ENCODE measurements at regions not wholly inside any gene's neighbourhood (a gene's known extent, or its start where the extent isn't known, plus 50 kb on each side); places are given as distances from the start of the nearest gene placed in this dataset.
"Not testable (repeated sequence)": the region's sequence is repeated elsewhere in the genome, so short reads cannot be mapped to it uniquely, and the experiment has no call there.

DNA sequence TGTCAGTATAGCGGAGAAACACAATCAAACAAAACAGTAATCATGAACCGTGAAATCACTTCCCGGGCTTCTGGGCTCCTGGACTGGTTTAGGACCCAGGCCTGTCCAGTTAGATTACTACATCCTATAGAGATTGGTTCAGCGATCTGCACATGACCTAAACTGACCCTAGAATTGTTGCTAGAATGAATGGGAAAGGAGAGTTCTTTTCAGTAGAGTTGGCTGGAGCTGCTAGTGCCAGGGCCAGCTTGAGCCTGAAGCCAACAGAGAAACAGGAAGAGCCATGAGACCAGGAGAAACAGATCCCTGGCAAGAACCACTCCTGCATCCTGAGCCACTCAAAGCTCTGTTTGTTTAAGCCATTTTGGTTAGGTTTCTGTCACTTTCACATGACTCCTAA, 474.3 kb upstream of the C1orf87 start:
- H3K4me1 Mint-ChIP-seq, result no peaks in the 10 kb centered on the region
- no peak for ATAC-seq
- no peaks in the 10 kb centered on the region for H3K36me3 Mint-ChIP-seq
- H3K4me3 Mint-ChIP-seq, result no peak overlapping the region
- H3K27me3 Mint-ChIP-seq, result no peaks in the 10 kb centered on the region
- no peak overlapping the region for H3K27ac Mint-ChIP-seq
- no peaks in the 10 kb centered on the region for H3K9me3 Mint-ChIP-seq

DNA sequence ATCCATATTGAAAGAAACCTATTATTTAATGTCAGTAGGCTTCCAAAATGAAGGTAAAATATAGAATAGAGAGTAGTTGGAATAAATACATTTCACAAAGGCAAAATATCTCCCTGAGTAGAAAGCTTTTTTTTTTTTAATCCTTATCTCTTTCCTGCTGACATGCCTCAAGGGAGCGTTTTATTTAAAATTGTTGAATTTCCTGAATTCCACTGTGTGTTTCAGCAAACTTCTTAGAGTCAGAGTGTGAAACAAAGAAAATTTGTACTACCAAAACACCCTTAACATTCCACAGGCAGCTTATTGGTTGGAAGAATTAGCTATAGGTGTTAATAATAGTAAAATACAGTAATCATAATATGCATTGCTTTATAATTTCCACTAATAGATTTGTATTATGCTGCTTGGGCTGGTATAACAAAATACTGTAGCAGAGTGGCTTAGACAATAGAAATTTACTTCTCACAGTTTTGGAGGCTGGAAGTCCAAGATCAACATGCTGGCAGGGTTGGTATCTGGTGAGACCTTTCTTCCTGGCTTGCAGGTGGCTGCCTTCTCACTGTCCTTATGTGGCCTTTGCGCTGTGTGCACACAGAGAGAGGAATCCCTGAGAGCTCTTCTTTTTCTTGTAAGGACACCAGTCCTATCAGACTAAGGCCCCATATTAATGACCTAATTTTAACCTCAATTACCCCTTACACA, 468.4 kb upstream of the C1orf87 start:
- no peak overlapping the region for H3K4me3 Mint-ChIP-seq
- no peaks in the 10 kb centered on the region for H3K27me3 Mint-ChIP-seq
- peaks cover 3% of the 10 kb centered on the region for H3K9me3 Mint-ChIP-seq
- H3K4me1 Mint-ChIP-seq, result no peaks in the 10 kb centered on the region
- ATAC-seq, result no peak
- H3K27ac Mint-ChIP-seq, result no peak overlapping the region
- no peaks in the 10 kb centered on the region for H3K36me3 Mint-ChIP-seq

DNA sequence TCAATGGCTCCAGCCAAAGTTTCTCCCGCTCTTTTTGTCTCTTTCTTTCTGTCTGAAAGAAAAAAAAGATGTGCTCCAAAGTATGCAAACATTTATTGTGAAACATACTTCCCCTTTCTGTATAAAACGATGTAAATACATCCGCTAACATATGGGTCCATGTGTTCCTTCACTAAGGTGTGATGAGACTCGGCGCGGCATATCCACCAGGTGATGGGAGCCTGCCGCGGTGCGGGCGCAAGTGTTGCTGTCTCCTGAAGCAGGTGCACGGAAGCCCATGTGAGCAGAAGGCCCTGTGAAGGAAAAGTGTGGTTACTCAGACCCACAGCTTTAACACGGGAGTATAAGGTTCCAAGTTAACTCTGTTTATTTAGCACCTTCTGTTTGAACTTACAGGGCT, 466.6 kb upstream of the C1orf87 start:
- H3K9me3 Mint-ChIP-seq, result peaks cover 9% of the 10 kb centered on the region

DNA sequence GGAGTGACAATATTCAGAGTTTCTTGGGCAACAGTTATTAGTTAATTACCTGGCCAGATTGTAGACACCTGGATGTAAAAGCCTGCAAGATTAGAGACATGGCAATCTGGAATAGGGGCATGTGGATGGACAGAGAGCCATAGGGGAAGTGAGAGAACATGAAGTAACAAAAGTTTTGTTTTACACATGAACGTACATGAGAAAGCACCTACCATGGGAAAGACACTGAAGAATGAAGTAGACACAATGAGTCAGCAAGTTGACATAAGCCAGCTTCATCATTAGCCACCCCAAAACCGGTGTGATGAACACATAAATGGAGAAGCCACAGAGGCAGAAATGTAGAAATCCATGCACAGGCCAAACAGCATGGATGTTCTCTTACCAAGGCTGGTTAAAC, 462.1 kb upstream of the C1orf87 start:
- Mint-ChIP-seq H3K4me3 (no peak overlapping the region), H3K36me3 (no peaks in the 10 kb centered on the region), H3K4me1 (no peaks in the 10 kb centered on the region), H3K9me3 (peaks cover 9% of the 10 kb centered on the region), H3K27ac (no peak overlapping the region), H3K27me3 (no peaks in the 10 kb centered on the region)
- ATAC-seq, result no peak

More for the DNA sequence above, 466.6 kb upstream of the C1orf87 start:
- no peak for ATAC-seq
- no peaks in the 10 kb centered on the region for H3K27me3 Mint-ChIP-seq
- H3K27ac Mint-ChIP-seq, result no peak overlapping the region
- H3K36me3 Mint-ChIP-seq, result no peaks in the 10 kb centered on the region
- H3K4me1 Mint-ChIP-seq, result no peaks in the 10 kb centered on the region
- H3K4me3 Mint-ChIP-seq, result no peak overlapping the region

DNA sequence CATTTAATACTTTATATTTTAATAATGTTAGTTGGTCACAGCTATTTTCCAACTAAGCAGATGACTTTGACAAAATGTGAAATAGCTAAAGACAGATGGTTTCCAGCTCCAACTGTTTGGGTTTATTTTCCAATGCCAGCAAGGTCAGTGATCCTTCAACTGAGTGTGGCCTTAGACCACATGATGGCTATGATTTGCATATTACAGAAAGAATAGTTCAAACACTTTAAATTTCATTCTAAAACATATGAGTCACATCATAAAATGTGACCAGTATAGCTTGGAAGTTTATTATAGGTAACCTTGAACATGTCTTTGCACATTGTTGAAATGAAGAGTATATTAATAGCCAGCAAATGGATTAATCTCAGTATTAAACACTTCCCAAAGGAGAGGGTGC, 454.0 kb upstream of the C1orf87 start:
- no peaks in the 10 kb centered on the region for H3K4me1 Mint-ChIP-seq
- no peak overlapping the region for H3K4me3 Mint-ChIP-seq
- no peaks in the 10 kb centered on the region for H3K36me3 Mint-ChIP-seq
- ATAC-seq, result no peak
- no peaks in the 10 kb centered on the region for H3K27me3 Mint-ChIP-seq
- peaks cover 4% of the 10 kb centered on the region for H3K9me3 Mint-ChIP-seq
- no peak overlapping the region for H3K27ac Mint-ChIP-seq

DNA sequence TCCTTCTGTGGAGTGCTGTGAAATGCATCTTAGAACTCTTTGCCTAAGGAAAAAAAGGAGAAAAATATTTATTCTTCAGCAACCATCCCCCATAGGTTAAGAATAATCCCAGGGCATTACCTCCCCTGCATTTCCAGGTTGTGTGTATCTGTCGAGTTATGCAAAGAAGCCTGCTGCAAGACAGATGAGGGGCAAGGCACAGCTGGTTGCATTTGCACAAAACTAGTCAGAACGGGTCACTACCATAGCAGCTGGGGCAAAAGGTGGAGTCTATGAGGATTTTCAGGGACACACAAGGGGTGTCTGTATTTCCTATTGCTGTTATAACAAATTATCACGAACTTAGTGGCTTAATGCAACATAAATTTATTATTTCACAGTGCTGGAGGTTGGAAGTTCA, 443.4 kb upstream of the C1orf87 start:
- peaks cover 2% of the 10 kb centered on the region for H3K9me3 Mint-ChIP-seq
- H3K4me3 Mint-ChIP-seq, result no peak overlapping the region
- no peak for ATAC-seq
- no peaks in the 10 kb centered on the region for H3K27me3 Mint-ChIP-seq
- H3K4me1 Mint-ChIP-seq, result no peaks in the 10 kb centered on the region
- no peak overlapping the region for H3K27ac Mint-ChIP-seq
- no peaks in the 10 kb centered on the region for H3K36me3 Mint-ChIP-seq

DNA sequence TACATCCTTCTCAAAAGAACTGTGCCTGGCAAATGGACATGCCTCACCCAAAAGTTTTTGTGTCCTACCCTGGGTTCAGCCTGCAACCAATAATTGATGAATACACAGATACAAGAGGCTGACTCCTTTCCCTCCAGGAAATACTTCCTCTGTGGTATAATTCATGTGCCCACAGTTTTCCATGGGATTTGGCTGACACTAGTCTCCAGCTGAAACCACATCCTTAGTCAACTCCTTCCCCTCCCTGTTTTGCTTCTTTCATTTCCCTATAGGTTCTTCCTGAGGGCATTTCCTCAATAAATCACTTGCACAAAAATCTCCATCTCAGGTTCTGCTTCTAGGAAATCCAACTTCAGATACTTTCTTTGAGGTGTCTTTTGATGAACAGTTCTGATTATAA, 436.6 kb upstream of the C1orf87 start:
- no peaks in the 10 kb centered on the region for H3K4me1 Mint-ChIP-seq

DNA sequence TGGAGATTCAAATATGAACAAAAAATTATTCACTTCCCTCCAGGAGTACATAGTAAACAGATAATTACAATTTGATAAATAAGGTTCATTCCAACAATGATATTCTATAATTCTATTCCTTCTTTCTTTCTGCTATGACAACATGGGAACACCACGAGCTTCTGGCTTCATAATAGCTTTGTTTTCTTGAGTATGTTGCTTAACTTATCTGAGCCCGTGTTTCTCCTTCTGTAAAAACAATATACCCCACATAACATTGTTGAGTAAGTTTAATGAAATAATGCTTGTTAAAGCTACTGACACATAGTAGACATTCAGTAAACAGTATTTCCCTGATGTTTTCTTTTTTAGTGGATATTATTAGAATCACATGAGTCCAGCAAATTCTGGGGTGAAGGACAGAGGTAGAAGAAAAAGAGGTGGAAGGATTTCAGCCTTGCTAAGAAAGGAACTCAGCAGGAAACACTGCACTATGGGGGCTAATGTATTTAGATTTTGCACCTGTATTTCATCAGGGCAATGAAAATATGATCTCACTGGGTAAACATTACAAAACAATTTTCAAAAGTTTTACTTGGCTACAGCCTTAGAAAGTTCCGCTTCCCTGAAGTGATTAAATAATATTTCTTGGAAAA, 430.8 kb upstream of the C1orf87 start:
- no peaks in the 10 kb centered on the region for H3K36me3 Mint-ChIP-seq
- no peak overlapping the region for H3K4me3 Mint-ChIP-seq
- no peaks in the 10 kb centered on the region for H3K27me3 Mint-ChIP-seq
- H3K4me1 Mint-ChIP-seq, result no peaks in the 10 kb centered on the region
- H3K27ac Mint-ChIP-seq, result no peak overlapping the region
- peaks cover 14% of the 10 kb centered on the region for H3K9me3 Mint-ChIP-seq
- no peak for ATAC-seq

More for the DNA sequence above, 436.6 kb upstream of the C1orf87 start:
- H3K27ac Mint-ChIP-seq, result no peak overlapping the region
- H3K36me3 Mint-ChIP-seq, result no peaks in the 10 kb centered on the region
- no peak for ATAC-seq
- H3K9me3 Mint-ChIP-seq, result peaks cover 2% of the 10 kb centered on the region
- H3K4me3 Mint-ChIP-seq, result no peak overlapping the region
- H3K27me3 Mint-ChIP-seq, result no peaks in the 10 kb centered on the region

DNA sequence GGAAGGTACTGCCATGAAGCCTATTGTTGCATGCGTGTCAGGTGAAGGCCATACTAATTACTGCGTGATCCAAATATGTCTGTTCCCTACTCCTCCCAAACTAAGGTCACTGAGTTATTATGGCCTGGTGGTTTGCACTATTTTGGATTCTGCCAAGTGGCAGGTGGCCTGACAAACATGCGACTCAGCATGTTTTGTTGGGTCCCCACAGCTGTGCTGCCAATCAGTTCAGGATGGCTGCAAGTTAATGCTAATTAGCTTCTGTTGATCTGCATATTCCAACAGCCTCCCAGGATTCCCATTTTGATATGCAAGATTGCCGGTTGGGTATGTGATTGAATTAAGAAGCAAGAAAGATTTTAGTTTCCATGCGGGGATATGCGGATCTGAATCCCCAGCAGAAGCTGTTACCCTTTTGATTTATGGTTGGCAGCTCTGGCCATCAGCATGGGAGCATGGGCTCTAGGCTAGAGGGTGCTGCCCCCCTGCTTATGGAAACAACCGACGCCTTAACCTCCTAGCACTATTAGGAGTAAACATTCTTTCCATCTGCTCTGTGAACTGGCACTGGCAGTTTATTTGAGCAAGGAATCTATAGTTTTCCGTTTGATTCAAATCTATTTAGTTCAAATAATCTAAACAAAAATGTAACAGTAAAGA, 429.8 kb upstream of the C1orf87 start:
- ATAC-seq, result no peak
- H3K27ac Mint-ChIP-seq, result no peak overlapping the region
- H3K9me3 Mint-ChIP-seq, result peaks cover 16% of the 10 kb centered on the region
- H3K36me3 Mint-ChIP-seq, result no peaks in the 10 kb centered on the region
- H3K27me3 Mint-ChIP-seq, result no peaks in the 10 kb centered on the region
- no peak overlapping the region for H3K4me3 Mint-ChIP-seq
- no peaks in the 10 kb centered on the region for H3K4me1 Mint-ChIP-seq

DNA sequence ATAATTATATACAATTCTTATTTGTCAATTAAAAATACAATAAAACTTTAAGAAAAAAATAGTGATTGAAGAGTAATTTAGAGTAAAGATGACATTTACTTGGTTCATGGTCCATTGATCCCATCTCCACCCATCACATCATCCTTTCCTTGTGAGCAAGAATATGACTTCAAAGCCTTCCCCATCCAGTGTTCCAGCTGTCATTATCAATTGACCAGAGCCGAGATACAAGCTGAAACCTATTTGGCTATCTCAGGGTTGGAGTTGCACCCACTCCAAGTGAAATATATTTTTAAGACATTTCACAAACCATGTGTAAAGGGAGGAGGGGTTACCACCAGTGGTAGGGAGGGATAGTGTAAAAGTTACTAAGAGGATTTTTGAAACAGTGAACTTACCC, 428.9 kb upstream of the C1orf87 start:
- no peak overlapping the region for H3K4me3 Mint-ChIP-seq
- no peak overlapping the region for H3K27ac Mint-ChIP-seq
- ATAC-seq, result no peak
- H3K27me3 Mint-ChIP-seq, result no peaks in the 10 kb centered on the region
- no peaks in the 10 kb centered on the region for H3K36me3 Mint-ChIP-seq
- H3K4me1 Mint-ChIP-seq, result no peaks in the 10 kb centered on the region
- H3K9me3 Mint-ChIP-seq, result peaks cover 19% of the 10 kb centered on the region

DNA sequence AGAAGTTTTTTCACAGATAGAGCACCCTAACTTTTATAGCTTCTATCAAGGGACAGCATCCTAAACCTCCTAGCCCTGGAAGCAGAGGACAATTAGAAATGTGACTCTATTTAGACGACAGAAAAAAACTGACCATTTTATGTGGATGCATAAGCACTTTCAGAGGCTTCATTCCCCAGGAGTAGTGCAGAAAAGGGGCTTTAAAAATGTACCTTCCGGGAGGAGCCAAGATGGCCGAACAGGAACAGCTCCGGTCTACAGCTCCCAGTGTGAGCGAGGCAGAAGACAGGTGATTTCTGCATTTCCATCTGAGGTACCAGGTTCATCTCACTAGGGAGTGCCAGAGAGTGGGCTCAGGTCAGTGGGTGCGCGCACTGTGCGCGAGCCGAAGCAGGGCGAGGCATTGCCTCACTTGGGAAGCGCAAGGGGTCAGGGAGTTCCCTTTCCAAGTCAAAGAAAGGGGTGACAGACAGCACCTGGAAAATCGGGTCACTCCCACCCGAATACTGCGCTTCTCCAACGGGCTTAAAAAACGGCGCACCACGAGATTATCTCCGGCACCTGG, 416.4 kb upstream of the C1orf87 start:
- H3K4me3 Mint-ChIP-seq, H3K27me3 Mint-ChIP-seq, H3K36me3 Mint-ChIP-seq, H3K4me1 Mint-ChIP-seq, ATAC-seq, H3K27ac Mint-ChIP-seq, H3K9me3 Mint-ChIP-seq: not testable (repeated sequence)

DNA sequence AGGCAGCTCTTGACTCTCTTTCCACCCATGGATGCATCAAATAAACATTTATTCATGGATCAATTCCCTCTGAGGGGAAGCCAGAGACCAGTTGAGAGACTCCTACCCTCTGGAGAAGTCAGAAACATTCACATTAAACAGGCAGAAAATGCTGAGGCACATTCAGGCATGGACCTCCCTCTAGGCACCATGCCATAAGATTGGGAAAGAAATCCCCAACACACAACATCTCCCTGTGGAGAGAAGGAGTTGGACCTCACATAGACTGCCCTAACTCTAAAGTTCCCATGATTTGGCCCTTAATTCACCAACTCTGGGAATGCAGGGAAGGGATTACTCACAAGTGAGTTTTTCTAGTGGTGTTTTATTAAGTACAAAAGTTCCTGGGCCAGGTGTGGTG, 415.3 kb upstream of the C1orf87 start:
- no peak for ATAC-seq
- Mint-ChIP-seq H3K9me3 (peaks cover 3% of the 10 kb centered on the region), H3K36me3 (no peaks in the 10 kb centered on the region), H3K4me1 (no peaks in the 10 kb centered on the region), H3K27me3 (no peaks in the 10 kb centered on the region), H3K27ac (no peak overlapping the region), H3K4me3 (no peak overlapping the region)

DNA sequence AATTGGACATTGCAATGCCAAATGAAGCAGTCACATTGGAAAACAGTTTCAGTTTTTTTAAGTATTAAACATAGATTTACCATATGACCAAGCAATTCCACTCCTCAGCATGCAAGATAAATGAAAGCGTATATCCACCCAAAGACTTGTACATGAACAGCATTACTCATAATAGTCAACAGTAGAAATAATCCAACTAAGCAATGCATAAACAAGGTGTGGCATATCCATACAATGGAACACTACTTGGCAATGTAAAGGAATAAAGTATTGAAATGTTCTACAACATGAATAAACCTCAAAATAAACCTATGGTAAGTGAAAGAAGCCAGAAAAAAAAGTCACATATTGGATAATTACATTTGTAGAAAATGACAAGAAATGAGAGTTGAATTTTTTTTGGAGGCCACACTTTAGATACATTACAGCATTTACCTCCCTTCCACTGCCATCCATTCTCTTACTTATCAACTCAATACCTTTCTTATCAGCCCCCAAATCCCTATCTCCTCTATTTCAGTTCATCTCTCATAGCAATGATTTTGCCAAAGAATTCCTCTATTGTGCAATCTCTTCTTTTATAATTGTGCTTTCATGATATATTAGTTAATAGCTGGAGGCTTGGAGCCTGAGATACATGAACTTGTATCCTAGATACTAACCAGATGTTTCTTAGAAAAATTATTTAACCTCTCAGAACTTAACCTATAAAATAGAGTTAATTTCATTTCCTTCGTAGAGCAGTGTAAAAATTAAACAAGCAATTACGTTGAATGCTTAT, 414.2 kb upstream of the C1orf87 start:
- H3K4me1 Mint-ChIP-seq, result no peaks in the 10 kb centered on the region
- no peak for ATAC-seq
- H3K36me3 Mint-ChIP-seq, result no peaks in the 10 kb centered on the region
- no peak overlapping the region for H3K27ac Mint-ChIP-seq
- H3K4me3 Mint-ChIP-seq, result no peak overlapping the region
- H3K9me3 Mint-ChIP-seq, result peaks cover 3% of the 10 kb centered on the region
- no peaks in the 10 kb centered on the region for H3K27me3 Mint-ChIP-seq

DNA sequence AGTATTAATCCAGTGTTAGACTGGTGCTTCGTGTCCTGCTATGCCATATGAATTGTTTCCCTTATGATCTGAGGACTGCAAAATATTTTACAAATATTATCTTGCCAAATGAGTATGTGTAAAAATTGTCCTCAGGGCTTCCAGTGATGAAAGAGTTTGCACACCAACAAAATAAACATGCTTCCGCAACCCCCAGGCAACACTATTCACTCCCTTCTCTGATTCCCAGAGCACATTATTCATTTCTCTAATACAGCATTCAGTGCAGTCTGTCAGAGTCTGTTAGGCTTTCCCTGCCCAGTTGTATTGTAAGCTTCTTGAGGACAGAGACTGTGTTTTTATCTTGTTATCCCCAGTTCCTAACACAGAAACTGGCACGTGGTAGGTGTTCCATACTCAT, 409.9 kb upstream of the C1orf87 start:
- H3K27ac Mint-ChIP-seq, result no peak overlapping the region
- H3K4me3 Mint-ChIP-seq, result no peak overlapping the region
- H3K4me1 Mint-ChIP-seq, result no peaks in the 10 kb centered on the region
- H3K36me3 Mint-ChIP-seq, result no peaks in the 10 kb centered on the region
- no peaks in the 10 kb centered on the region for H3K27me3 Mint-ChIP-seq
- no peak for ATAC-seq
- peaks cover 3% of the 10 kb centered on the region for H3K9me3 Mint-ChIP-seq

DNA sequence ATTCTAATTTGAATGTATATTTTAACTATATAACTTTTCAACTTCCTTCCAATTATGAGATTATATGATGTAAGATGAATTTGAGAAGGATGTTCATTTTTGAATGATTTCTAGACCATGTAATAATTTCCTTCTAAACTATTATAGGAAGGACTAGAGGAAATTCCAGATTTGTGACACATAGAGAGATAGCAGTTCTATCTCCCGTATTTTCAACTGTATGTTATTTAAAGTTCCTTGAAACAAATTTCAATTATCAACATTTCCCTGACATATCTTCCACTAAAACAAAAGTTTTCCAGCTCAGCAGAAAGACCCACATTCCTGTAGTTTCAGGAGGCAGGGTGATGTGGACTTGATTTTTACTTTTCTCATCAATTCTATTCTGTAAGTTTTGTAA, 396.7 kb upstream of the C1orf87 start:
- no peaks in the 10 kb centered on the region for H3K36me3 Mint-ChIP-seq
- no peaks in the 10 kb centered on the region for H3K27me3 Mint-ChIP-seq
- ATAC-seq, result no peak
- no peaks in the 10 kb centered on the region for H3K4me1 Mint-ChIP-seq
- peaks cover 7% of the 10 kb centered on the region for H3K9me3 Mint-ChIP-seq
- H3K4me3 Mint-ChIP-seq, result no peak overlapping the region
- H3K27ac Mint-ChIP-seq, result no peak overlapping the region

Data from stimulated activated memory B cell treated with anti-CD40 and anti-IgM and Interleukin-4, amounts not matched to agents 10 μg/mL and 1 μg/mL and 100 μg/mL, for 72 hours (primary cell).